Sigmoid colon (tissue), 6 donors: ENCODE measurements at regions not wholly inside any gene's neighbourhood (a gene's known extent, or its start where the extent isn't known, plus 50 kb on each side); places are given as distances from the start of the nearest gene placed in this dataset.

Experiments
- DNase-seq: peaks from one replicate; pipeline ENCODE4 v3.0.0-alpha.2; 2019
- H3K27ac ChIP-seq, 4 donors: fragments of 200-600 bp; sonication (generic); one replicate each; pipeline ENCODE4 v1.5.1; 2016 to 2019; ENCODE audit warnings: mild to moderate bottlenecking in 1 of 4
- H3K27me3 ChIP-seq, 3 donors: fragments of 200-600 bp; sonication (generic); one replicate each; pipeline ENCODE4 v1.5.1; 2019; ENCODE audit warnings: mild to moderate bottlenecking in 1 of 3
- H3K36me3 ChIP-seq, 4 donors: fragments of 200-600 bp; sonication (generic); one replicate each; pipeline ENCODE4 v1.5.1; 2016 to 2019
- H3K4me1 ChIP-seq, 4 donors: fragments of 200-600 bp; sonication (generic); one replicate each; pipeline ENCODE4 v1.5.1; 2017 to 2019
- H3K4me3 ChIP-seq, 4 donors: fragments of 200-600 bp; sonication (generic); one replicate each; pipeline ENCODE4 v1.5.1; 2017 to 2019; ENCODE audit warnings: mild to moderate bottlenecking in 2 of 4, moderate library complexity in 1 of 4
- H3K9me3 ChIP-seq, 4 donors: fragments of 200-600 bp in 3 of 4; sonication (generic) in 3 of 4; one replicate each; pipeline versions ENCODE4 v1.5.1 to v1.6.1; 2013 to 2019
- EP300 ChIP-seq, 4 donors: sonication (generic); formaldehyde crosslinking; IDR thresholded peaks; one replicate each; pipeline ENCODE4 v1.6.1; 2017; ENCODE audit warnings: antibody characterized with exemption in 4 of 4
- POLR2A ChIP-seq, 2 donors: fragments of 450-650 bp; IDR thresholded peaks; one replicate each; pipeline ENCODE4 v1.6.1; 2016; ENCODE audit warnings: antibody characterized with exemption in 2 of 2, mild to moderate bottlenecking in 2 of 2, moderate library complexity in 2 of 2
- POLR2AphosphoS5 ChIP-seq, 4 donors: sonication (generic); formaldehyde crosslinking; IDR thresholded peaks; one replicate each; pipeline ENCODE4 v1.6.1; 2017; ENCODE audit warnings: antibody characterized with exemption in 4 of 4
- WGBS, 2 donors: extraction: QIAGEN DNeasy Blood & Tissue Kit; methylation state at CpG; one replicate each; pipeline ENCODE4 v1.1.7; 2013; 5-methylcytosine and 5-hydroxymethylcytosine counted together
- intact Hi-C: fragments of 100-400 bp; cut with DNase I; formaldehyde crosslinking; loops from one replicate; pipeline ENCODE4 v1.15.1; 2023
- TF ChIP-seq, protein P1 (sequence below), 4 experiments: fragments of 450-650 bp in 3 of 4; fragments of 200-600 bp in 1 of 4; IDR thresholded peaks; one replicate each; pipeline ENCODE4 v1.5.1; 2016 to 2019; ENCODE audit warnings: antibody characterized with exemption in 4 of 4, mild to moderate bottlenecking in 3 of 4, moderate library complexity in 2 of 4
- donor health status: healthy with polysubstance abuse.
- donor health status: healthy.

DNA sequence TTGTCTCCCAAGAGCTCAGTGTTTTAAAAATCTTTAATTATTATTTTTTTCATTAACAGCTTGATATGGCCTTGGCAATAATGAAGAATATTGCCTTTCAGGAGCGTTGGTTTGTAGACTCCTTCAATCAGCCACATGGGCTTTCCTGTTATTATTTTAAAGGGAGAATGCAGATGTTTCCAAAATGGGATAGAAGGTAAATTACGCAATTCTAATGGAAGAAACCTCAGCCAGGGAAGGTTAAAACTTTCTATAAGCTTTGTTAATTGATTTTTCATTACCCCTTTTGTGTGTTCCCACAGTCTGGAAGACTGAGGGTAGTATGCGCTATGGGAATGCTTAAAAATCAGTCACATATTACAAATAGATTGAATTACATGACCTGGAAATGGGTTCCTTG, 188.4 kb upstream of the NAV3 start:
- DNase-seq, result no peak
- H3K36me3 ChIP-seq, result no peaks in the 10 kb centered on the region
- H3K27ac ChIP-seq, result no peak overlapping the region
- WGBS, 2 donors, result 83 to 96% methylated on average over 3 of the region's 3 CpGs
- TF ChIP-seq EP300 (IDR thresholded peaks at IDR 0.05), result no peak
- TF ChIP-seq, protein P1, sequence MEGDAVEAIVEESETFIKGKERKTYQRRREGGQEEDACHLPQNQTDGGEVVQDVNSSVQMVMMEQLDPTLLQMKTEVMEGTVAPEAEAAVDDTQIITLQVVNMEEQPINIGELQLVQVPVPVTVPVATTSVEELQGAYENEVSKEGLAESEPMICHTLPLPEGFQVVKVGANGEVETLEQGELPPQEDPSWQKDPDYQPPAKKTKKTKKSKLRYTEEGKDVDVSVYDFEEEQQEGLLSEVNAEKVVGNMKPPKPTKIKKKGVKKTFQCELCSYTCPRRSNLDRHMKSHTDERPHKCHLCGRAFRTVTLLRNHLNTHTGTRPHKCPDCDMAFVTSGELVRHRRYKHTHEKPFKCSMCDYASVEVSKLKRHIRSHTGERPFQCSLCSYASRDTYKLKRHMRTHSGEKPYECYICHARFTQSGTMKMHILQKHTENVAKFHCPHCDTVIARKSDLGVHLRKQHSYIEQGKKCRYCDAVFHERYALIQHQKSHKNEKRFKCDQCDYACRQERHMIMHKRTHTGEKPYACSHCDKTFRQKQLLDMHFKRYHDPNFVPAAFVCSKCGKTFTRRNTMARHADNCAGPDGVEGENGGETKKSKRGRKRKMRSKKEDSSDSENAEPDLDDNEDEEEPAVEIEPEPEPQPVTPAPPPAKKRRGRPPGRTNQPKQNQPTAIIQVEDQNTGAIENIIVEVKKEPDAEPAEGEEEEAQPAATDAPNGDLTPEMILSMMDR (IDR thresholded peaks at IDR 0.05), result no peak
- no peak for TF ChIP-seq POLR2A (IDR thresholded peaks at IDR 0.05)
- TF ChIP-seq POLR2AphosphoS5 (IDR thresholded peaks at IDR 0.05), result no peak
- no peak overlapping the region for H3K4me3 ChIP-seq
- intact Hi-C loops, result no loop called here
- H3K4me1 ChIP-seq, result no peaks in the 10 kb centered on the region
- no peaks in the 10 kb centered on the region for H3K9me3 ChIP-seq
- no peaks in the 10 kb centered on the region for H3K27me3 ChIP-seq

DNA sequence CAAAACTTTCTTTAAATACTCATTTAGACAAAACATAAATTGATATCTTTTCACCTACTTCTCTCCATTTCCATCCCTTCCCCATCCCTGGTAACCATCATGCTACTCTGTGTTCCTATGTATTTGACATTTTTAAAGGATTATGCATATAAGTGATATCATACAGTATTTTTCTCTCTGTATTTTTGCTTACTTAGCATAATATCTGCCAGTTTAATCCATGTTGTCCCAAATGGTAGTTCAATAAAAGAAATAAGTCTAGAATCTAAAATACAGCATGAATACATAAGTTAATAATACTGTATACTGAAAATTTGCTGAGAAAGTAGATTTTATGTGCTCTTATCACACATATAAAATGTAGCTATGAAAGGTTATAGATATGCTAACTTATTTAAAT, 190.3 kb upstream of the NAV3 start:
- intact Hi-C loops, result no loop called here
- no peaks in the 10 kb centered on the region for H3K9me3 ChIP-seq

DNA sequence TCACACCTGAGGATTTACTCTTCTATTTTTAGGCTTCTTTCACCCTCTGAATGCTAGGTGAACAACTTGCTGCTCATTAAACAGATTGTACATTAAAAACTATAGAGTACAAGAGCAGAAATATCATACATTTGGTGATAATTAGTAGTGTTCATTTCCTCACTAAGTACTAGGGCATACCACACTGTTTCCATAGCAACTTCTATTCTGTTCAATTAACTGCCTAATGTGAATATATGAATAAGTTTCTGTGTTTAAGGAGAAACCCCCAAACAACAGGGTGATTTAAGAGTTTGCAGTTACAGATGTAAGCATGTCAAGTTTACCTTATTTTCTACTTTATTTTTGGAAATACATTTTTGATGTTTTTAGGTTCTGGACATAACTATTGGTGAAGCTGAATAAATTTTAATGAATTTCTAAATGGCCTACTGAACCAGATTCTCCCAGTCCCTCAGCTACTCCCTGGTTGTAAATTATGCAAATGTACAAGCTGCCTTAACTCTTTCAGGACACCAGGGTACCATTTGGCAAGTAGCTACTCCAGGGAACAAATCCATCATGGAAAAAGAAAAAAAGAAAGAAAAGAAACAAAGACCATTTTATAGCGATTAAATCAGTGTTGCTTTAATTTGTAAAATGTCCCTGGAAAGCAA, 199.8 kb upstream of the NAV3 start:
- Histone ChIP-seq H3K9me3 (no peaks in the 10 kb centered on the region), H3K36me3 (no peaks in the 10 kb centered on the region), H3K27me3 (no peaks in the 10 kb centered on the region), H3K27ac (no peak overlapping the region), H3K4me1 (no peaks in the 10 kb centered on the region), H3K4me3 (no peak overlapping the region)
- WGBS, 2 donors, result 94 to 96% methylated on average over 1 of the region's 1 CpG
- no peak for TF ChIP-seq EP300 (IDR thresholded peaks at IDR 0.05)
- TF ChIP-seq POLR2AphosphoS5 (IDR thresholded peaks at IDR 0.05), result no peak
- no peak for TF ChIP-seq POLR2A (IDR thresholded peaks at IDR 0.05)
- TF ChIP-seq, protein P1 (IDR thresholded peaks at IDR 0.05), result no peak
- intact Hi-C loops, result no loop called here
- no peak for DNase-seq

More for the DNA sequence above, 190.3 kb upstream of the NAV3 start:
- TF ChIP-seq POLR2A (IDR thresholded peaks at IDR 0.05) (no peak), POLR2AphosphoS5 (IDR thresholded peaks at IDR 0.05) (no peak), EP300 (IDR thresholded peaks at IDR 0.05) (no peak)
- TF ChIP-seq, protein P1 (IDR thresholded peaks at IDR 0.05), result no peak
- H3K4me3 ChIP-seq, result no peak overlapping the region
- no peak overlapping the region for H3K27ac ChIP-seq
- H3K4me1 ChIP-seq, result no peaks in the 10 kb centered on the region
- no peak for DNase-seq
- H3K36me3 ChIP-seq, result no peaks in the 10 kb centered on the region
- no peaks in the 10 kb centered on the region for H3K27me3 ChIP-seq

DNA sequence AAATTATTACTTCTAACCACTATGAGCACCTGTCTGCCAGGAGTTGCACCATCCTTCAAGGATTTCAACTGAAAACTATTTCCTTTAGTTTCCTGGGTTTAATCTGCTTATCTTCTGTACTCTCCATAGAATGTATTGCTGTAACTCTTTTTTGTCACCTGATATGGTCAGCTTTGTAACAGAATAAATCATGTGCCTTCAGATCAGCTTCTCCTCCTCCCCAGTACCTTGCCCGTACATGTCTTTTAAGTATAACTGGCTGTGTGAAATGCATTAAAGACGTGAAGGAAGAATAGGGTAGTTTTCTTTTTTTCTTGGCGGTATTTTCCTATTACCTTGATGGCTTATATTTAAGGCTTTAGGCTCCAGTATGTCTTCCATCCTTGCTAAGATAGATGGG, 200.3 kb upstream of the NAV3 start:
- 66 to 86% methylated on average over 3 of the region's 3 CpGs for WGBS, 2 donors
- intact Hi-C loops, result no loop called here

More for the DNA sequence above, 200.3 kb upstream of the NAV3 start:
- Histone ChIP-seq H3K27ac (no peak overlapping the region), H3K9me3 (no peaks in the 10 kb centered on the region), H3K4me1 (no peaks in the 10 kb centered on the region), H3K4me3 (no peak overlapping the region), H3K27me3 (no peaks in the 10 kb centered on the region), H3K36me3 (no peaks in the 10 kb centered on the region)
- TF ChIP-seq, protein P1 (IDR thresholded peaks at IDR 0.05), result no peak
- TF ChIP-seq POLR2AphosphoS5 (IDR thresholded peaks at IDR 0.05), result no peak
- TF ChIP-seq EP300 (IDR thresholded peaks at IDR 0.05), result no peak
- no peak for TF ChIP-seq POLR2A (IDR thresholded peaks at IDR 0.05)
- DNase-seq, result no peak
